ENCODE measurements at regions not wholly inside any gene's neighbourhood (a gene's known extent, or its start where the extent isn't known, plus 50 kb on each side); places are given as distances from the start of the nearest gene placed in this dataset.
"Not testable (repeated sequence)": the region's sequence is repeated elsewhere in the genome, so short reads cannot be mapped to it uniquely, and the experiment has no call there.

DNA sequence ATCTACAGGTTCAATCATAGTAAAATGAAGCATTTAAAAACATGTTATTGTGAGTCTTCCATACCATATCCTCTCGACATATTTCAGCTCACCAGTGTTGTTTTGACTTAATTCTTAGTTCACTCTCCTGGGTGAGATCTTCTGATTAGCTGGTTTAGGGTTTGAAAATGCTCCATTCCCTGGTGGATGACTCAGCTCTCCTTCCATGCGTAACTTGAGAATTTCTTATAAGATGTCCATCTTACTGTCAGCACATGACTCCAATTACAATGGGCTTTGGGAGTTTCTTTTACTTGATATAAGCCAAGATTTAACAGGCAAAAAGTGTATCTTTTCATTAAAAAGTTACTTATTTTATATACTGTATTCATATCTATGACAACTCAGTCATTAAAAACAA, 476.5 kb downstream of the BRINP3 start:
- DNase-seq: peak; percentile 57
- H3K36me3 ChIP-seq (ENCODE audit: control insufficient read depth, insufficient read depth, low read length): no peaks in the 10 kb centered on the region
- H3K18ac ChIP-seq (ENCODE audit: low read length): no peak overlapping the region
- no peak overlapping the region for H2AK5ac ChIP-seq (ENCODE audit: low read length)
- H3K23ac ChIP-seq (ENCODE audit: low read length): no peak overlapping the region
- H3K27me3 ChIP-seq (ENCODE audit: insufficient read depth, low read length, poor library complexity): no peaks in the 10 kb centered on the region
- no peak overlapping the region for H3K4ac ChIP-seq (ENCODE audit: low read depth, low read length)
- H2BK15ac ChIP-seq (replicated peaks; ENCODE audit: low read depth): no peak overlapping the region
- H3K56ac ChIP-seq (ENCODE audit: low read length): no peak overlapping the region
- H2BK120ac ChIP-seq (ENCODE audit: low read depth, low read length): no peak overlapping the region
- H3K27ac ChIP-seq (ENCODE audit: low read depth, low read length): no peak overlapping the region
- no peak overlapping the region for H3K9ac ChIP-seq (ENCODE audit: low read length)
- H3K79me2 ChIP-seq (ENCODE audit: control insufficient read depth, insufficient read depth, low read length): no peaks in the 10 kb centered on the region
- no peak overlapping the region for H4K8ac ChIP-seq (ENCODE audit: low read depth, low read length)
- H3K4me1 ChIP-seq (ENCODE audit: control insufficient read depth, low read depth, low read length): no peaks in the 10 kb centered on the region
- H3K79me1 ChIP-seq (ENCODE audit: low read length): no peaks in the 10 kb centered on the region
- no peak overlapping the region for H2BK5ac ChIP-seq (ENCODE audit: low read length)
- no peak overlapping the region for H4K5ac ChIP-seq (ENCODE audit: low read length)
- H3K4me3 ChIP-seq (ENCODE audit: low read length): no peak overlapping the region
- H3K4me2 ChIP-seq (ENCODE audit: low read length): no peak overlapping the region
- no CpG with 5 or more reads among the region's 2 CpGs for WGBS (ENCODE audit: extremely low coverage, insufficient coverage, low lambda C conversion rate)

- H3K36me3 ChIP-seq (ENCODE audit: control insufficient read depth, insufficient read depth, low read length): no peaks in the 10 kb centered on the region
- H2BK5ac ChIP-seq (ENCODE audit: low read length): no peak overlapping the region
- no peak overlapping the region for H3K23ac ChIP-seq (ENCODE audit: low read length)
- DNase-seq: no peak
- no peak overlapping the region for H3K4ac ChIP-seq (ENCODE audit: low read depth, low read length)
- no peaks in the 10 kb centered on the region for H3K27me3 ChIP-seq (ENCODE audit: insufficient read depth, low read length, poor library complexity)
- no peak overlapping the region for H3K4me2 ChIP-seq (ENCODE audit: low read length)
- no peak overlapping the region for H3K18ac ChIP-seq (ENCODE audit: low read length)
- no peak overlapping the region for H2BK15ac ChIP-seq (replicated peaks; ENCODE audit: low read depth)
- no peak overlapping the region for H3K9ac ChIP-seq (ENCODE audit: low read length)
- no peaks in the 10 kb centered on the region for H3K4me1 ChIP-seq (ENCODE audit: control insufficient read depth, low read depth, low read length)
- H3K79me2 ChIP-seq (ENCODE audit: control insufficient read depth, insufficient read depth, low read length): no peaks in the 10 kb centered on the region
- H2AK5ac ChIP-seq (ENCODE audit: low read length): no peak overlapping the region
- no peak overlapping the region for H4K5ac ChIP-seq (ENCODE audit: low read length)
- H2BK120ac ChIP-seq (ENCODE audit: low read depth, low read length): no peak overlapping the region
- no peaks in the 10 kb centered on the region for H3K79me1 ChIP-seq (ENCODE audit: low read length)
- no peak overlapping the region for H3K4me3 ChIP-seq (ENCODE audit: low read length)
- H3K56ac ChIP-seq (ENCODE audit: low read length): no peak overlapping the region
- H3K27ac ChIP-seq (ENCODE audit: low read depth, low read length): no peak overlapping the region
- H4K8ac ChIP-seq (ENCODE audit: low read depth, low read length): no peak overlapping the region
These were observed 474.3 kb downstream of the BRINP3 start for GRCh38 chr1:190003376-190003775.

GRCh38 chr1:190011585-190011984, 466.1 kb downstream of the BRINP3 start:
- Histone ChIP-seq H3K4me2 (ENCODE audit: low read length) (no peak overlapping the region), H2BK15ac (replicated peaks; ENCODE audit: low read depth) (no peak overlapping the region), H2AK5ac (ENCODE audit: low read length) (no peak overlapping the region), H3K36me3 (ENCODE audit: control insufficient read depth, insufficient read depth, low read length) (no peaks in the 10 kb centered on the region), H3K4me1 (ENCODE audit: control insufficient read depth, low read depth, low read length) (no peaks in the 10 kb centered on the region), H3K79me1 (ENCODE audit: low read length) (no peaks in the 10 kb centered on the region), H3K18ac (ENCODE audit: low read length) (no peak overlapping the region), H3K23ac (ENCODE audit: low read length) (no peak overlapping the region), H3K79me2 (ENCODE audit: control insufficient read depth, insufficient read depth, low read length) (no peaks in the 10 kb centered on the region), H4K8ac (ENCODE audit: low read depth, low read length) (no peak overlapping the region), H3K9ac (ENCODE audit: low read length) (no peak overlapping the region), H2BK120ac (ENCODE audit: low read depth, low read length) (no peak overlapping the region), H2BK5ac (ENCODE audit: low read length) (no peak overlapping the region), H3K4ac (ENCODE audit: low read depth, low read length) (no peak overlapping the region), H3K27me3 (ENCODE audit: insufficient read depth, low read length, poor library complexity) (no peaks in the 10 kb centered on the region), H3K4me3 (ENCODE audit: low read length) (no peak overlapping the region), H4K5ac (ENCODE audit: low read length) (no peak overlapping the region), H3K27ac (ENCODE audit: low read depth, low read length) (no peak overlapping the region), H3K56ac (ENCODE audit: low read length) (no peak overlapping the region)
- WGBS (ENCODE audit: extremely low coverage, insufficient coverage, low lambda C conversion rate): no CpG with 5 or more reads among the region's 4 CpGs
- no peak for DNase-seq

DNA sequence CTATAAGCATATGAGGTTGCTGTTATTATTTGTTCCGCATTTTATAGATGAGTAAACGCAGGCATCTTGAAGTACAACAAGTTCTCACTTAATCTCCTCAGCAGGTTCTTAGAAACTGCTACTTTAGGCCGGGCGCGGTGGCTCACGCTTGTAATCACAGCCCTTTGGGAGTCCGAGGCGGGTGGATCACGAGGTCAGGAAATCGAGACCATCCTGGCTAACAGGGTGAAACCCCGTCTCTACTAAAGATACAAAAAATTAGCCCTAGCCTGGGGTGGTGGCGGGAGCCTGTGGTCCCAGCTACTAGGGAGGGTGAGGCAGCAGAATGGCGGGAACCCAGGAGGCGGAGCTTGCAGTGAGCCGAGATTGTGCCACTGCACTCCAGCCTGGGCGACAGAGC, 458.5 kb downstream of the BRINP3 start:
- not testable (repeated sequence) for H3K56ac ChIP-seq (ENCODE audit: low read length); H3K4ac ChIP-seq (ENCODE audit: low read depth, low read length); H4K5ac ChIP-seq (ENCODE audit: low read length); H3K27me3 ChIP-seq (ENCODE audit: insufficient read depth, low read length, poor library complexity); H3K4me2 ChIP-seq (ENCODE audit: low read length); DNase-seq; H3K9ac ChIP-seq (ENCODE audit: low read length); H2BK15ac ChIP-seq (replicated peaks; ENCODE audit: low read depth); H3K4me1 ChIP-seq (ENCODE audit: control insufficient read depth, low read depth, low read length); H3K79me1 ChIP-seq (ENCODE audit: low read length); H3K4me3 ChIP-seq (ENCODE audit: low read length); H2BK120ac ChIP-seq (ENCODE audit: low read depth, low read length); H3K18ac ChIP-seq (ENCODE audit: low read length); H3K23ac ChIP-seq (ENCODE audit: low read length); H3K27ac ChIP-seq (ENCODE audit: low read depth, low read length); H2AK5ac ChIP-seq (ENCODE audit: low read length); H2BK5ac ChIP-seq (ENCODE audit: low read length); H3K36me3 ChIP-seq (ENCODE audit: control insufficient read depth, insufficient read depth, low read length); H4K8ac ChIP-seq (ENCODE audit: low read depth, low read length); H3K79me2 ChIP-seq (ENCODE audit: control insufficient read depth, insufficient read depth, low read length)
- WGBS (ENCODE audit: extremely low coverage, insufficient coverage, low lambda C conversion rate): no CpG with 5 or more reads among the region's 16 CpGs

- Histone ChIP-seq H2AK5ac (ENCODE audit: low read length) (no peak overlapping the region), H3K36me3 (ENCODE audit: control insufficient read depth, insufficient read depth, low read length) (no peaks in the 10 kb centered on the region), H3K79me2 (ENCODE audit: control insufficient read depth, insufficient read depth, low read length) (no peaks in the 10 kb centered on the region), H2BK5ac (ENCODE audit: low read length) (no peak overlapping the region), H2BK120ac (ENCODE audit: low read depth, low read length) (no peak overlapping the region), H3K9ac (ENCODE audit: low read length) (no peak overlapping the region), H3K4me3 (ENCODE audit: low read length) (no peak overlapping the region), H3K27ac (ENCODE audit: low read depth, low read length) (no peak overlapping the region), H3K27me3 (ENCODE audit: insufficient read depth, low read length, poor library complexity) (no peaks in the 10 kb centered on the region), H2BK15ac (replicated peaks; ENCODE audit: low read depth) (no peak overlapping the region), H4K8ac (ENCODE audit: low read depth, low read length) (no peak overlapping the region), H3K56ac (ENCODE audit: low read length) (no peak overlapping the region), H4K5ac (ENCODE audit: low read length) (no peak overlapping the region), H3K4ac (ENCODE audit: low read depth, low read length) (no peak overlapping the region), H3K18ac (ENCODE audit: low read length) (no peak overlapping the region), H3K79me1 (ENCODE audit: low read length) (no peaks in the 10 kb centered on the region), H3K4me1 (ENCODE audit: control insufficient read depth, low read depth, low read length) (no peaks in the 10 kb centered on the region), H3K4me2 (ENCODE audit: low read length) (no peak overlapping the region), H3K23ac (ENCODE audit: low read length) (no peak overlapping the region)
- no peak for DNase-seq
- WGBS (ENCODE audit: extremely low coverage, insufficient coverage, low lambda C conversion rate): no CpG with 5 or more reads among the region's 6 CpGs
These were observed 457.9 kb downstream of the BRINP3 start for GRCh38 chr1:190019717-190020116.

- Histone ChIP-seq H3K18ac (ENCODE audit: low read length) (no peak overlapping the region), H2BK15ac (replicated peaks; ENCODE audit: low read depth) (no peak overlapping the region), H3K9ac (ENCODE audit: low read length) (no peak overlapping the region), H3K56ac (ENCODE audit: low read length) (no peak overlapping the region), H3K36me3 (ENCODE audit: control insufficient read depth, insufficient read depth, low read length) (no peaks in the 10 kb centered on the region), H3K4ac (ENCODE audit: low read depth, low read length) (no peak overlapping the region), H3K23ac (ENCODE audit: low read length) (no peak overlapping the region), H4K5ac (ENCODE audit: low read length) (no peak overlapping the region), H4K8ac (ENCODE audit: low read depth, low read length) (no peak overlapping the region), H2BK120ac (ENCODE audit: low read depth, low read length) (no peak overlapping the region), H2AK5ac (ENCODE audit: low read length) (no peak overlapping the region), H3K4me1 (ENCODE audit: control insufficient read depth, low read depth, low read length) (no peaks in the 10 kb centered on the region), H3K27me3 (ENCODE audit: insufficient read depth, low read length, poor library complexity) (no peaks in the 10 kb centered on the region), H3K4me2 (ENCODE audit: low read length) (no peak overlapping the region), H3K79me2 (ENCODE audit: control insufficient read depth, insufficient read depth, low read length) (no peaks in the 10 kb centered on the region), H3K79me1 (ENCODE audit: low read length) (no peaks in the 10 kb centered on the region), H3K27ac (ENCODE audit: low read depth, low read length) (no peak overlapping the region), H2BK5ac (ENCODE audit: low read length) (no peak overlapping the region), H3K4me3 (ENCODE audit: low read length) (no peak overlapping the region)
- no CpG with 5 or more reads among the region's 3 CpGs for WGBS (ENCODE audit: extremely low coverage, insufficient coverage, low lambda C conversion rate)
- DNase-seq: no peak
These were observed 455.0 kb downstream of the BRINP3 start for GRCh38 chr1:190022709-190023108.
